HG03196 (cell line): ENCODE measurements at regions not wholly inside any gene's neighbourhood (a gene's known extent, or its start where the extent isn't known, plus 50 kb on each side); places are given as distances from the start of the nearest gene placed in this dataset.
"Not testable (repeated sequence)": the region's sequence is repeated elsewhere in the genome, so short reads cannot be mapped to it uniquely, and the experiment has no call there.

Experiments
- ATAC-seq: cut with Tn5 transposase; IDR thresholded peaks from one replicate; pipeline ENCODE4 v1.9.1; 2021; ENCODE audit not compliant: unreplicated experiment

DNA sequence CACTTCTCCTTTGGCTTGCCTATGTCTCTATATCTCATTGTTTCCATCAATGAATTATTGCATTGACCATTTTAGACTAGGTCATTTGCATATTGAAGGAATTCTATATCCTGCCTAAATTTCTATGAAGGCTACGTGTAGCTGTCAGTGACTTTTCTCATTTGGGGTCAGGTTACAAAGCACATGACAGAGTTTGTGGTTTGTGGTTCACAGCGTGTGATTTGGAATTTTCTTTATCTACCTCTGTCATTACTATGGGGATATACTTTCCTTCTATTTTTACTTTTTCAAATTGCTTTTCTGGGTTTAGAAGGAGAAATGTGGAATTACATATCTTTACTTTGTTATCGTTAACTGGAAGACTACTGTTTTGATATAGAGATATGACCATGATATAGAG, 317.3 kb upstream of the CFAP20DC start:
- no peak for ATAC-seq

GRCh38 chr3:59366218-59366617, 316.4 kb upstream of the CFAP20DC start:
- no peak for ATAC-seq

DNA sequence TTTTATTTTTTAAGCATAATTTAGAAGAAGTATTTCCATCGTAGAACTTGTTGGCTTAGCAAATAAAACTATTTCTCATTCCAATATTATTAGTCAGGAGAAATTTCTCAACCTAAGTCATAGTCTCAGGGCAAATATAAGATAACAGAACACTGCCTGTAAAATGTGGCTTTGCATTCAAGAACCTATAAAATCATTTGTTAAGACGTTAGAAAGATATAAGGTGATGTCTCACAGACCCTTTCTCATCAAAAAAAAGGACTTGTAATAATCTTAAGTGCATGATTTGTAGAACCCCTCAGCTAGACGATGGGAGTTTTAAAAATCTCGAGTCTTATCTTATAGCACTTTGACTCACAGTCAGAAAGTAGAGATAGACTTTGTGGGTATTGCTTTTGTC, 314.7 kb upstream of the CFAP20DC start:
- no peak for ATAC-seq

DNA sequence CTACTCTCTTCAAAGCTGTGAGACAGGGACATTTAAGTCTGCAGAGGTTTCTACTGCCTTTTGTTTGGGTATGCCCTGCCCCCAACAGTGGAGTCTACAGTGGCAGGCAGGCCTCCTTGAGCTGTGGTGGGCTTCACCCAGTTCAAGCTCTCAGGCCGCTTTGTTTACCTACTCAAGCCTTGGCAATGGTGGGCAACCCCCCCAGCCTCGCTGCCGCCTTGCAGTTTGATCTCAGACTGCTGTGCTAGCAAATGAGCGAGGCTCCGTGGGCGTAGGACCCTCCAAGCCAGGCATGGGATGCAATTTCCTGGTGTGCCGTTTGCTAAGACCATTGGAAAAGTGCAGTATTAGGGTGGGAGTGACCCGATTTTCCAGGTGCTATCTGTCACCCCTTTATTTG, 310.5 kb upstream of the CFAP20DC start:
- ATAC-seq, result not testable (repeated sequence)

- no peak for ATAC-seq
Observed at GRCh38 chr3:59341459-59341858, 291.6 kb upstream of the CFAP20DC start.

GRCh38 chr3:59339818-59340217, 290.0 kb upstream of the CFAP20DC start:
- ATAC-seq, result no peak

GRCh38 chr3:59338934-59339333, 289.1 kb upstream of the CFAP20DC start:
- no peak for ATAC-seq

GRCh38 chr3:59335338-59335737, 285.5 kb upstream of the CFAP20DC start:
- ATAC-seq, result no peak

- no peak for ATAC-seq
Observed at GRCh38 chr3:59334585-59334984, 284.8 kb upstream of the CFAP20DC start.

DNA sequence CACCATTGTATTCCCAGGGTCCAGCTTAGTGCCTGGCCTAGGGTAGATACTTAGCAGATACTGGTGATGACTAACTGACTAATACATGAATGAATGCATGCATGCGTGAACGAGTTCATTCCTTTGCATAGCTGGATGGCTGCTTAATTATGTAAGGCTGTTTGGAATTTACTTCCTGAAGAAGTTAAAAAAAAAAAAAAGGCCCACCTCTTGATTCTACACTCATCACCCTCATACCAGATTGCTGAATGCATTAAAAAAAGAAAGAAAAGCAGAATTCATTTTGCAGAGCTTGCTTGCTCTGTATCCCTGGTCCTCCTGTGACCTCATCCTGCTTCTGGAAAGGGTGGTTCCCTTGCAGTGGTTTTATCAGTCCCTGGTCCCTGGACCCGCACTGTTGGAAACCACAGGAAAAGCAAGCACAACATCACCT, 277.6 kb upstream of the CFAP20DC start:
- ATAC-seq, result no peak

GRCh38 chr3:59326246-59327024, 276.6 kb upstream of the CFAP20DC start:
- ATAC-seq, result no peak

- no peak for ATAC-seq
Observed at GRCh38 chr3:59321881-59322540, 272.2 kb upstream of the CFAP20DC start.

GRCh38 chr3:59320080-59320479, 270.3 kb upstream of the CFAP20DC start:
- no peak for ATAC-seq

DNA sequence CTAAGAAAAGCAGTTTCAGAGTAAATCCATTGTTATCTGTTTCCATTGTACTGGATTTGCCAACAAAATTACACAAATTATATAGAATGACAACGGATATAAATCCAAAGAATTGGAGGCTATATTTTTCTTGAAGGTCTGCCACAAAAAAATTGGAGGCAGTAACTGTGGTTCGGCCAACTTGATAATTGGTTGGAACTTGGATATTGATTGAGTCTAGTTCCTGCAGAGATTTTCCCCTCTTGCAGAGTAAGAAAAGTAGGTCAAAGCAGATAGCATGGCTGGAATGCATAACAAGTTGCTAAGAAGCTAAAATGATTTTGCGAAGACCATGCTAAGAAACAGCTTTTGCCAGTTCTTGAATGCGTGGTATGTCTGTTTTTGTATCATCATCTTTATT, 269.6 kb upstream of the CFAP20DC start:
- no peak for ATAC-seq

DNA sequence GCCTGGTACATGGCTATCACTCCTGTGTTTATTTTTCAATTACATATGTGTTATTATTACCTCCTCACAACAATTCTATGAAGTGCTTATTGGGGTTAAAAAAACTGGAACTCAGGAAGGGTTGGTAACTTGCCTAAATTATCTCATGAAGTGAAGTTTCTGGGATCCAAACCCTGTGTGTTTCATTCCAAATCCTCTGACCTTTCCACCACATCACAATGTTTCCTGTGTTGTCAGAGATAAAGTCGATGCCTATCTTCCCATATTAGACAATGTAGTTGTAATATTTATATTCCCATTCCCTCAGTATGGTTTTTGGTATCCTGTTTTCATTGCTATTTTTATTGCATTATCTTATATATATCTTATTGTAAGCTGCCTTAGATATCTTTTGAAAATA, 269.1 kb upstream of the CFAP20DC start:
- ATAC-seq, result no peak

DNA sequence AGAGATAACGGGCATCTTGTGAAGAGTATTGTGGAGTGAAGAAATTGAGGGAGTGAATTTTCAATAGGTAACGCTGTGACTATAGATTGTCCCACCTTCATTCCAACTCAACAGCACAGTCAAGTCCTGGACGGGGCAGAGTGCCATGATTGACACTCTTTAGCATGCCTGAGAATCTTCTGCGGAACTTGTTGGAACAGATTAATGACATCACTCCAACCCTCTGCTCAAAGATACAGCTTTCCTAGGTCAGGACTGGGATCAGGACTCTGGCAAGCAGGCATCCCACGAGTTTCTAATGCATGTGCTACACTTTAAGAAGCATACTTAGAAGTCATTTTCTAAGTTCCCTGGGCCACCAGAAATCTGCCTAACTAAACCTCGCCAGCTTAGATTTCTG, 267.6 kb upstream of the CFAP20DC start:
- no peak for ATAC-seq

GRCh38 chr3:59316688-59317275, 267.0 kb upstream of the CFAP20DC start:
- no peak for ATAC-seq

- ATAC-seq, result no peak
Observed at GRCh38 chr3:59313365-59313764, 263.5 kb upstream of the CFAP20DC start.

DNA sequence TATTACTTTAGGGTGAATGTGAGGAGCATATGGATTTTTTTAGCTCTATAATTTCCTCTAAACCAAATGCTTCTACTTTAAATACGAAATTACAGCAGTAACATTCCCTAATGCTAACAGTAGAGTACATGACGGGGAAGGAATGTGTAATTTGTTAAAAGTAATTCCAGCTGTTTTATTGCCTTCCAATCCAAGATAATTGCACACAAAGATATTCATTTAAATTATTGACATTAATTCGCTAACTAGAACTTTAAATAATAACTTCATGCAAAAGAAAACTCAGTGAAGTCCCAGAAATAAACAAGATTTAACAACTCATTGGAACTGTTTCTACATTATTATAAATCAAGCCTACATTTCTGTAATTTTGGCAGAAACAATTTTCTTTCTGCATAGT, 261.4 kb upstream of the CFAP20DC start:
- no peak for ATAC-seq

DNA sequence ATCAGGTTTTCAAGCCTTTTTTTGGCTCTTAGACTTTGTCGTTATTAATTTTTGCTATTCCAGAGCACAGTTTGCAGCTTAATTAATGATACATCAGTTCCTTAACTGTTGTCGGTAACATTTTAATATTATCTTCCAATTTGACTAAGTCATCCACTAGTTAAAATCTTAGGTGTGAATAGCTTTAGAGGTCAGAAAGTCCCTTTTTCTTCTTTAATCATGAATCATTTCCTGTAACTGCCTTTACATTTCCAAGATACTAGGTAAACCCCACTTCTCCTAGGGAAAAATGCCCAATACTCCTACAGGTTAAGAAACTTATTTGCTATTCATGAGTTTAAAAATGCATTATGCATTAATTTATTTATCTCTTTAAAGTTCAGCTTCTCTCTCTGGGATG, 260.9 kb upstream of the CFAP20DC start:
- no peak for ATAC-seq

DNA sequence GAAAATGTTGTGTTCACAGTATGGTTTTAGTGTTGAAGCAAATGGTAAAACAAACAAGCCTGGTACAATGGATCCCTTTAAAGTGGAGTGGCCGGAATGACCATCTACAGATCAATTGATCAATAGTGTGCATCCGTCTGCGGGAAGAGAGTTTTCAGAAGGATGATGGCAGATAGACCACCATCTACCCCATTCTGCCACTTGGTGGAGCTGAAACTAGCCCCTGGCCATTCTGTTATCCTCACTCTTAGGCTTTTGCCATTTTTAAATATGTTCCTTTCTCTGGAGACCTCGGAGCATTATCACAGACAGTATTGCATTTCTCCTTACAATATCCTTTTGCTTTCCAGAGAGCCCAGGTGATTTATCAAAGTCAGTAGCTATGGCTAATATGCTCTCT, 258.9 kb upstream of the CFAP20DC start:
- no peak for ATAC-seq

DNA sequence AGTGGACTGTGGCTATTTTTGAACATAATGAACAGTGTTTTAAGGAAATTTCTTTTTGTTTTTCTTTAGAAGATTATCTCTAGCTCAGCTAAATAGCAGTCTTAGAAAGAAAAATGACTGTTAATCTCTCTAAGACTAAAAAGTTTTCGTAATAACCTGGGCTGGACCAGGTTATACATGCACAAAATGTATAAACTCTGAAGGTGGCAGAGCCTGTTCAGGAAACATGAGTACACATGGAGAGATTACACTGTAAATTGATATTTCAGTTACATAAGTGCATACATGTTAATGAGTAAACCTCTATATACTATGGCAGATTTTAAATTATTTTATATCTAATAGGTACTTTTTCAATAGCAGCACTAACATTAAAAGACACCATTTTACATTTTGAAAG, 258.2 kb upstream of the CFAP20DC start:
- ATAC-seq, result no peak
